HL-60 (cell line): ENCODE measurements at regions not wholly inside any gene's neighbourhood (a gene's known extent, or its start where the extent isn't known, plus 50 kb on each side); places are given as distances from the start of the nearest gene placed in this dataset.

ENCODE experiments used
- DNase-seq, 2 experiments: peaks; one replicate each; pipeline ENCODE4 v3.0.0-alpha.2; 2010 to 2020; ENCODE audit warnings: low read depth in 1 of 2, low spot score in 1 of 2
- H3K27ac ChIP-seq: fragments of 250-450 bp; sonication (Bioruptor Pico); replicated peaks from 2 replicates; pipeline ENCODE4 v1.5.1; 2020; ENCODE audit warnings: mild to moderate bottlenecking, moderate library complexity
- H3K27me3 ChIP-seq: fragments of 250-450 bp; sonication (Bioruptor Pico); 2 replicates; pipeline ENCODE4 v1.5.1; 2021; ENCODE audit warnings: mild to moderate bottlenecking, moderate library complexity; ENCODE audit not compliant: insufficient read depth, poor library complexity, severe bottlenecking
- H3K4me3 ChIP-seq: replicated peaks from 2 replicates; pipeline ENCODE4 v1.5.1; 2011; ENCODE audit warnings: mild to moderate bottlenecking, control low read depth, low read length; ENCODE audit not compliant: insufficient read depth
- GABPA ChIP-seq: IDR thresholded peaks from 2 replicates; pipeline ENCODE4 v1.6.1; 2012; ENCODE audit warnings: low read depth
- POLR2AphosphoS5 ChIP-seq: IDR thresholded peaks from 2 replicates; pipeline ENCODE4 v1.6.1; 2012; ENCODE audit warnings: low read depth
- REST ChIP-seq: IDR thresholded peaks from 2 replicates; pipeline ENCODE4 v1.6.1; 2012; ENCODE audit warnings: low read depth; ENCODE audit not compliant: insufficient replicate concordance
- SPI1 ChIP-seq: IDR thresholded peaks from 2 replicates; pipeline ENCODE4 v1.6.1; 2012; ENCODE audit warnings: low read depth, mild to moderate bottlenecking, borderline replicate concordance
- TF ChIP-seq, protein P1 (sequence below): IDR thresholded peaks from one replicate; pipeline ENCODE4 v1.5.1; 2011; ENCODE audit warnings: low read length, control low read depth, inconsistent platforms; ENCODE audit not compliant: insufficient read depth

DNA sequence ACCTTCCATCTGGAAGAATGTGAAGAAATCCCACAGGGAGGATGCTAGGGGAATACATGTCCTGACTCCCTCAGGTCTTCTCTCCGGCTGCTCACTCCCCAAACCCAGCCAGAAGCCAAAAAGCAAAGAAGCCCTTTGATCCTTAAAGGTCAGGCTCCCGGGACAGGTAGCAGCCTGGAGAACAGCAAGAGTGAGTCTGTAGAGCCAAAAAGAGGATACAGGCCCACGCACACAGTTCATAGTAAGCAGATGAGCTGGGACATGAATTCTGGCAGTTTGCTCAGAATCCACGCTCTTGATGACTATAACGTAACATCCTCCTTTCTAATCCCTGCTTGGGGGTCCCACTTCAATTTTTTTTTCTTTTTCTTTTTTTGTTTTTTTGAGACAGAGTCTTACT, 72.0 kb upstream of the SLC44A1 start:
- no peak for DNase-seq
- TF ChIP-seq GABPA (no peak), REST (no peak), POLR2AphosphoS5 (no peak), SPI1 (no peak)
- TF ChIP-seq, protein P1, sequence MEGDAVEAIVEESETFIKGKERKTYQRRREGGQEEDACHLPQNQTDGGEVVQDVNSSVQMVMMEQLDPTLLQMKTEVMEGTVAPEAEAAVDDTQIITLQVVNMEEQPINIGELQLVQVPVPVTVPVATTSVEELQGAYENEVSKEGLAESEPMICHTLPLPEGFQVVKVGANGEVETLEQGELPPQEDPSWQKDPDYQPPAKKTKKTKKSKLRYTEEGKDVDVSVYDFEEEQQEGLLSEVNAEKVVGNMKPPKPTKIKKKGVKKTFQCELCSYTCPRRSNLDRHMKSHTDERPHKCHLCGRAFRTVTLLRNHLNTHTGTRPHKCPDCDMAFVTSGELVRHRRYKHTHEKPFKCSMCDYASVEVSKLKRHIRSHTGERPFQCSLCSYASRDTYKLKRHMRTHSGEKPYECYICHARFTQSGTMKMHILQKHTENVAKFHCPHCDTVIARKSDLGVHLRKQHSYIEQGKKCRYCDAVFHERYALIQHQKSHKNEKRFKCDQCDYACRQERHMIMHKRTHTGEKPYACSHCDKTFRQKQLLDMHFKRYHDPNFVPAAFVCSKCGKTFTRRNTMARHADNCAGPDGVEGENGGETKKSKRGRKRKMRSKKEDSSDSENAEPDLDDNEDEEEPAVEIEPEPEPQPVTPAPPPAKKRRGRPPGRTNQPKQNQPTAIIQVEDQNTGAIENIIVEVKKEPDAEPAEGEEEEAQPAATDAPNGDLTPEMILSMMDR = no peak
- H3K27ac ChIP-seq = no peak overlapping the region
- no peaks in the 10 kb centered on the region for H3K27me3 ChIP-seq
- no peak overlapping the region for H3K4me3 ChIP-seq

- no peak for DNase-seq
- no peak overlapping the region for H3K27ac ChIP-seq
- H3K27me3 ChIP-seq = no peaks in the 10 kb centered on the region
- H3K4me3 ChIP-seq = no peak overlapping the region
- no peak for TF ChIP-seq REST
- TF ChIP-seq POLR2AphosphoS5 = no peak
- TF ChIP-seq SPI1 = no peak
- TF ChIP-seq GABPA = no peak
- TF ChIP-seq, protein P1 = no peak
Observed at GRCh38 chr9:105173306-105173705, 71.1 kb upstream of the SLC44A1 start.

GRCh38 chr9:105173826-105174225, 70.6 kb upstream of the SLC44A1 start:
- no peak overlapping the region for H3K27ac ChIP-seq
- DNase-seq = no peak
- TF ChIP-seq, protein P1 = no peak

GRCh38 chr9:105176194-105176593, 68.3 kb upstream of the SLC44A1 start:
- Histone ChIP-seq H3K27me3 (no peaks in the 10 kb centered on the region), H3K27ac (no peak overlapping the region), H3K4me3 (no peak overlapping the region)
- no peak for TF ChIP-seq SPI1
- TF ChIP-seq GABPA = no peak
- DNase-seq = no peak

More at GRCh38 chr9:105173826-105174225, 70.6 kb upstream of the SLC44A1 start:
- no peaks in the 10 kb centered on the region for H3K27me3 ChIP-seq
- no peak overlapping the region for H3K4me3 ChIP-seq
